Chondrocyte (in vitro differentiated cells): ENCODE measurements at regions not wholly inside any gene's neighbourhood (a gene's known extent, or its start where the extent isn't known, plus 50 kb on each side); places are given as distances from the start of the nearest gene placed in this dataset.

Source experiments
- DNase-seq: peaks from one replicate; pipeline ENCODE4 v3.0.0; 2021; ENCODE audit warnings: mixed read lengths, low spot score
- H3K27ac Mint-ChIP-seq: one replicate; pipeline ENCODE4 v1.8.0; 2021; ENCODE audit warnings: mild to moderate bottlenecking, moderate library complexity, mixed read lengths; ENCODE audit not compliant: unreplicated experiment
- H3K27me3 Mint-ChIP-seq: 2 replicates; pipeline ENCODE4 v1.8.0; 2021; ENCODE audit warnings: low read depth, mixed read lengths
- H3K36me3 Mint-ChIP-seq: 2 replicates; pipeline ENCODE4 v1.8.0; 2021; ENCODE audit warnings: low read depth, mixed read lengths
- H3K4me1 Mint-ChIP-seq: 2 replicates; pipeline ENCODE4 v1.8.0; 2021; ENCODE audit warnings: low read depth, mild to moderate bottlenecking, mixed read lengths
- H3K4me3 Mint-ChIP-seq: one replicate; pipeline ENCODE4 v1.8.0; 2021; ENCODE audit warnings: mild to moderate bottlenecking, moderate library complexity, mixed read lengths; ENCODE audit not compliant: unreplicated experiment
- H3K9me3 Mint-ChIP-seq: 2 replicates; pipeline ENCODE4 v1.8.0; 2021; ENCODE audit warnings: low read depth, mixed read lengths
- TF ChIP-seq, protein P1 (sequence below): fragments of 200-600 bp; sonication (generic); IDR thresholded peaks from 2 replicates; pipeline ENCODE4 v1.5.0; 2021; ENCODE audit warnings: antibody characterized with exemption, mild to moderate bottlenecking, moderate library complexity

GRCh38 chr10:128361487-128361886, 235.3 kb upstream of the MKI67 start:
- Mint-ChIP-seq H3K27me3 (peaks cover 2% of the 10 kb centered on the region), H3K36me3 (no peaks in the 10 kb centered on the region), H3K27ac (no peak overlapping the region), H3K4me3 (no peak overlapping the region), H3K9me3 (peaks cover 29% of the 10 kb centered on the region), H3K4me1 (no peaks in the 10 kb centered on the region)
- TF ChIP-seq, protein P1, sequence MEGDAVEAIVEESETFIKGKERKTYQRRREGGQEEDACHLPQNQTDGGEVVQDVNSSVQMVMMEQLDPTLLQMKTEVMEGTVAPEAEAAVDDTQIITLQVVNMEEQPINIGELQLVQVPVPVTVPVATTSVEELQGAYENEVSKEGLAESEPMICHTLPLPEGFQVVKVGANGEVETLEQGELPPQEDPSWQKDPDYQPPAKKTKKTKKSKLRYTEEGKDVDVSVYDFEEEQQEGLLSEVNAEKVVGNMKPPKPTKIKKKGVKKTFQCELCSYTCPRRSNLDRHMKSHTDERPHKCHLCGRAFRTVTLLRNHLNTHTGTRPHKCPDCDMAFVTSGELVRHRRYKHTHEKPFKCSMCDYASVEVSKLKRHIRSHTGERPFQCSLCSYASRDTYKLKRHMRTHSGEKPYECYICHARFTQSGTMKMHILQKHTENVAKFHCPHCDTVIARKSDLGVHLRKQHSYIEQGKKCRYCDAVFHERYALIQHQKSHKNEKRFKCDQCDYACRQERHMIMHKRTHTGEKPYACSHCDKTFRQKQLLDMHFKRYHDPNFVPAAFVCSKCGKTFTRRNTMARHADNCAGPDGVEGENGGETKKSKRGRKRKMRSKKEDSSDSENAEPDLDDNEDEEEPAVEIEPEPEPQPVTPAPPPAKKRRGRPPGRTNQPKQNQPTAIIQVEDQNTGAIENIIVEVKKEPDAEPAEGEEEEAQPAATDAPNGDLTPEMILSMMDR: no peak
- no peak for DNase-seq

DNA sequence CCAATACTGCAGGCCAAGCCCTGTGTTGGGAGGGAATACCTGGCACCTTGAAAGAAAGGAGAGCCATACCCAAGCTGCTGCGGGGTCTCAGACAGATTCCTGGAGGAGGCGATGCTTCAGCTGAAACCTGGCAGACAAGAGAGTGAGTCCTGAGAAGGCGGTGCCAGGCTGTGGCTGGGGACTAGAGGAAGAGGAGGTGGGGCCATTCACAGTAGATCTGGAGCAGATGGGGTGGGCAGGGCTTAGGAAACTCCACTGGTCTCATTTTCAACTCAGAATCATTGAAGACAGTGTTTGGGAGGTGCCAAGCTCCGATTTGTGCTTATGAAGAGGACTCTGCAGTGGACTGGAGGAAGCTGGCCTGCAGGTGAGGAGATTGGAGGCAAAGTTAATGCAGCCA, 236.3 kb upstream of the MKI67 start:
- no peak overlapping the region for H3K27ac Mint-ChIP-seq
- H3K36me3 Mint-ChIP-seq: no peaks in the 10 kb centered on the region
- peaks cover 32% of the 10 kb centered on the region for H3K9me3 Mint-ChIP-seq
- H3K4me1 Mint-ChIP-seq: no peaks in the 10 kb centered on the region
- DNase-seq: no peak
- H3K27me3 Mint-ChIP-seq: peaks cover 2% of the 10 kb centered on the region
- TF ChIP-seq, protein P1: no peak
- H3K4me3 Mint-ChIP-seq: no peak overlapping the region

GRCh38 chr10:128364631-128365030, 238.4 kb upstream of the MKI67 start:
- Mint-ChIP-seq H3K4me1 (no peaks in the 10 kb centered on the region), H3K4me3 (no peak overlapping the region), H3K9me3 (peaks cover 28% of the 10 kb centered on the region), H3K27me3 (peaks cover 2% of the 10 kb centered on the region), H3K27ac (no peak overlapping the region), H3K36me3 (no peaks in the 10 kb centered on the region)
- TF ChIP-seq, protein P1: no peak
- DNase-seq: no peak

GRCh38 chr10:128365156-128365725, 239.0 kb upstream of the MKI67 start:
- Mint-ChIP-seq H3K9me3 (peaks cover 27% of the 10 kb centered on the region), H3K4me1 (no peaks in the 10 kb centered on the region), H3K36me3 (no peaks in the 10 kb centered on the region), H3K4me3 (no peak overlapping the region), H3K27me3 (peaks cover 2% of the 10 kb centered on the region), H3K27ac (no peak overlapping the region)
- TF ChIP-seq, protein P1: no peak
- DNase-seq: no peak

DNA sequence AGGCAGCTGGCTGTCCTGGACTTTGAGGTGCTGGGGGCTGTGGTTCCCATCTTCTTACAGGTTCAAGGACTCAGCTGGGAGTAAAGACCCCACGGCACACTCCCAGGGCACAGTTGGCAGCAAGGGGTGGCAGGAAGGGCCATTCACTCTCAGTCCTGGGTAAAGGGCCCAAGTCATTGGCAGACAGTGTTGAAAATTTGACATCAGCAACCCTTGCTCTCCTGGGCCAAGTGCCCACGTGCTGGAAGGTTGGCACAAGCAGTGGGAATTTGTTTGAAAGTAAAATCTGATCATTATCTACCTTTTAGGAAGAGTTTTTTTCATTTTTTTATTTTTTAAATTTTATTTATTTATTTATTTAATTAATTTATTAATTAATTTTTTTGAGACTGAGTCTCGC, 241.6 kb upstream of the MKI67 start:
- no peak for DNase-seq
- Mint-ChIP-seq H3K36me3 (no peaks in the 10 kb centered on the region), H3K4me1 (no peaks in the 10 kb centered on the region), H3K4me3 (no peak overlapping the region), H3K27me3 (peaks cover 2% of the 10 kb centered on the region), H3K27ac (no peak overlapping the region), H3K9me3 (peaks cover 27% of the 10 kb centered on the region)
- TF ChIP-seq, protein P1: no peak
